HEK293T (cell line): ENCODE measurements at regions not wholly inside any gene's neighbourhood (a gene's known extent, or its start where the extent isn't known, plus 50 kb on each side); places are given as distances from the start of the nearest gene placed in this dataset.
"Not testable (repeated sequence)": the region's sequence is repeated elsewhere in the genome, so short reads cannot be mapped to it uniquely, and the experiment has no call there.

Source experiments
- CTCF ChIA-PET: fragments of 350-600 bp; formaldehyde crosslinking; extraction: SDS; loops from one replicate; lab custom pipeline; 2021; ENCODE audit warnings: antibody characterized with exemption, inconsistent platforms; lab: Yijun Ruan, JAX
- POLR2A ChIA-PET: fragments of 350-600 bp; formaldehyde crosslinking; extraction: SDS; loops from one replicate; lab custom pipeline; 2020; ENCODE audit warnings: antibody characterized with exemption, inconsistent platforms; lab: Yijun Ruan, JAX
- DNase-seq: peaks from one replicate; pipeline ENCODE4 v3.0.0; 2012; ENCODE audit warnings: mixed read lengths; ENCODE audit errors: extremely low spot score
- ARNT ChIP-seq: fragments of 450-650 bp; IDR thresholded peaks from 2 replicates; pipeline ENCODE4 v1.6.1; 2017; ENCODE audit warnings: mild to moderate bottlenecking
- BHLHE40 ChIP-seq: fragments of 450-650 bp; IDR thresholded peaks from 2 replicates; pipeline ENCODE4 v1.6.1; 2016; ENCODE audit warnings: mild to moderate bottlenecking, moderate library complexity, borderline replicate concordance
- CTBP1 ChIP-seq: fragments of 450-650 bp; IDR thresholded peaks from 2 replicates; pipeline ENCODE4 v1.6.1; 2016; ENCODE audit warnings: borderline replicate concordance
- ELF4 ChIP-seq: fragments of 450-650 bp; IDR thresholded peaks from 2 replicates; pipeline ENCODE4 v1.6.1; 2017; ENCODE audit warnings: antibody characterized with exemption
- FOXA1 ChIP-seq: fragments of 450-650 bp; IDR thresholded peaks from 2 replicates; pipeline ENCODE4 v1.6.1; 2016; ENCODE audit warnings: mild to moderate bottlenecking
- FOXK2 ChIP-seq: fragments of 450-650 bp; IDR thresholded peaks from 2 replicates; pipeline ENCODE4 v1.6.1; 2016; ENCODE audit warnings: mild to moderate bottlenecking
- FOXM1 ChIP-seq: fragments of 450-650 bp; IDR thresholded peaks from 2 replicates; pipeline ENCODE4 v1.6.1; 2017; ENCODE audit warnings: mild to moderate bottlenecking, borderline replicate concordance
- HDGF ChIP-seq: fragments of 450-650 bp; IDR thresholded peaks from 2 replicates; pipeline ENCODE4 v1.6.1; 2017; ENCODE audit warnings: antibody characterized with exemption, borderline replicate concordance
- L3MBTL2 ChIP-seq: fragments of 450-650 bp; conservative IDR thresholded peaks from 2 replicates; pipeline ENCODE4 v1.6.1; 2016; ENCODE audit warnings: mild to moderate bottlenecking
- LEF1 ChIP-seq: fragments of 450-650 bp; IDR thresholded peaks from 2 replicates; pipeline ENCODE4 v1.6.1; 2017; ENCODE audit warnings: mild to moderate bottlenecking, borderline replicate concordance
- NFRKB ChIP-seq: fragments of 450-650 bp; IDR thresholded peaks from 2 replicates; pipeline ENCODE4 v1.6.1; 2016; ENCODE audit warnings: mild to moderate bottlenecking, moderate library complexity
- SP1 ChIP-seq: fragments of 450-650 bp; IDR thresholded peaks from 2 replicates; pipeline ENCODE4 v1.6.1; 2017
- SUZ12 ChIP-seq: fragments of 450-650 bp; IDR thresholded peaks from 2 replicates; pipeline ENCODE4 v1.6.1; 2016; ENCODE audit warnings: mild to moderate bottlenecking
- TARDBP ChIP-seq: fragments of 450-650 bp; IDR thresholded peaks from 2 replicates; pipeline ENCODE4 v1.6.1; 2016
- ZNF384 ChIP-seq: fragments of 450-650 bp; IDR thresholded peaks from 2 replicates; pipeline ENCODE4 v1.6.1; 2016
- TF ChIP-seq, protein P1 (sequence below): fragments of 450-650 bp; IDR thresholded peaks from 2 replicates; pipeline ENCODE4 v1.6.1; 2016

DNA sequence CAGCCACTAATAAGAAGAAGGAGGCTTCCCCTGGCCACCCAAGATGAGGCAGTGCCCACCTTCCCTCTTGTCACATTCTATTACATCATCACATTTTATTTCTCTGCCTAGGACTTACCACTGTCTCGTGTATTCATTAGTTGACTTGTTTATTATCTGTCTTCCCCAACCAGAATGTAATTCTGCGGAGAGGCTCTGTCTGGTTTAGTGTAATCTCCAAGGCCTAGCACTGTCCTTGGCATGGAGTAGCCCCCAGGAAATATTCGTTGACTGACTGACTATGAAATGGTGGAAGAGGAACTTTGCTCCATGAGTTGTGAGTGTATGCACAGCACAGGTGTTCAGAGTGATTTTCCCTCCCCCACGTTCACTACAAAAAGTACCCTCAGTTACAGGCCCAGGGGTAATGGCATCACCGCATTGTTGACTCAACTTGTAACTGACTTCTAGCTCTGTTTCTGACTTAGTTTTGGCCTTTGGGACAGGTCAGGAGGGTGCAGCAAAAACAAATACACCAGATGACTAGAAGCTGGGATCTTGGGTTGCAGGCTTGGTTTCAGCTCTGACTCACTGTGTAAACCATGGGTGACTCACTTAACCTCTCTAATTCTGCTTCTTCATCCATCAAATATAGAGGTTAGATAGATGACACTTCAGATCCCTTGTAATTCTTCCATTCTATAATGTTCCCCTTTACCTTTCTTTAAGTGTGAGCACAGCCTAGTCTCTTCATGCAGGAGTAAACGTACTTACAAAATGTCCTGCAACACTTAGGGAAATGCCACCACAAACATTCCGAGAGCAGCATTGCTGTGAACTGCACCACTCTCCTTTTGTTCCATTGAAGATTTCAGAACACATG lies 229.7 kb downstream of the KCNRG start:
- POLR2A ChIA-PET, result interaction anchor here (1.1 to 1.3 kb wide), 2 partner anchors 119 to 121 kb away, joined by 3 to 5 read pairs; no protein-coding TSS in a partner anchor
- TF ChIP-seq TARDBP (no peak), BHLHE40 (no peak), FOXM1 (no peak), NFRKB (no peak), SP1 (no peak), FOXK2 (no peak), FOXA1 (no peak), ARNT (no peak), HDGF (no peak), CTBP1 (no peak), SUZ12 (no peak), ELF4 (no peak), LEF1 (no peak), L3MBTL2 (no peak)
- TF ChIP-seq, protein P1, sequence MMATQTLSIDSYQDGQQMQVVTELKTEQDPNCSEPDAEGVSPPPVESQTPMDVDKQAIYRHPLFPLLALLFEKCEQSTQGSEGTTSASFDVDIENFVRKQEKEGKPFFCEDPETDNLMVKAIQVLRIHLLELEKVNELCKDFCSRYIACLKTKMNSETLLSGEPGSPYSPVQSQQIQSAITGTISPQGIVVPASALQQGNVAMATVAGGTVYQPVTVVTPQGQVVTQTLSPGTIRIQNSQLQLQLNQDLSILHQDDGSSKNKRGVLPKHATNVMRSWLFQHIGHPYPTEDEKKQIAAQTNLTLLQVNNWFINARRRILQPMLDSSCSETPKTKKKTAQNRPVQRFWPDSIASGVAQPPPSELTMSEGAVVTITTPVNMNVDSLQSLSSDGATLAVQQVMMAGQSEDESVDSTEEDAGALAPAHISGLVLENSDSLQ, result no peak; the same call in 1 of the 2 replicates
- CTCF ChIA-PET, result interaction anchor here (1.5 kb wide), 1 partner anchor 9 kb away, joined by 5 read pairs; no protein-coding TSS in a partner anchor
- no peak for DNase-seq

DNA sequence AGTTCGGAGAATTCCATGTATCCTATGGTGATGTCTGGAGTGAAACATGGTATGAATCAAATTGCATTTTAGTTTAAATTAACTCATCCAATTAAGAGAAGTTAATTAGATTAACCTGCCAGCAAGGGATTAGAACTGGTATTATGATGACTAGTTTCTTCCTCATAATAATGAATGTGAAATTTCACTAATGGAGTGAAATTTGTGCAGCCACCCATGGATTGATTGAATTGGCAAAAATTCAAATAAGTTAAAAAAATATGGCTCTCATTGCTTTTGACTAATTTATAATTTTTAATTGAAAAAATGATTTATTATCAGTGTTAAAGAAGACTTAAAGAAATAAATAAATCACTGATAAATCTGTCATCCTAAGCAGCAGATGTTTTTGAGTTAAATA lies 232.0 kb downstream of the KCNRG start:
- ChIA-PET CTCF (no interaction called here), POLR2A (no interaction called here)
- no peak for DNase-seq
- no peak for TF ChIP-seq L3MBTL2
- no peak for TF ChIP-seq SP1
- no peak for TF ChIP-seq ZNF384
- no peak for TF ChIP-seq BHLHE40
- TF ChIP-seq LEF1, result no peak
- no peak for TF ChIP-seq ELF4
- no peak for TF ChIP-seq HDGF
- TF ChIP-seq FOXM1, result no peak
- no peak for TF ChIP-seq FOXA1
- no peak for TF ChIP-seq NFRKB
- no peak for TF ChIP-seq SUZ12
- no peak for TF ChIP-seq FOXK2
- TF ChIP-seq ARNT, result no peak
- TF ChIP-seq, protein P1, result no peak
- TF ChIP-seq CTBP1, result no peak
- no peak for TF ChIP-seq TARDBP

DNA sequence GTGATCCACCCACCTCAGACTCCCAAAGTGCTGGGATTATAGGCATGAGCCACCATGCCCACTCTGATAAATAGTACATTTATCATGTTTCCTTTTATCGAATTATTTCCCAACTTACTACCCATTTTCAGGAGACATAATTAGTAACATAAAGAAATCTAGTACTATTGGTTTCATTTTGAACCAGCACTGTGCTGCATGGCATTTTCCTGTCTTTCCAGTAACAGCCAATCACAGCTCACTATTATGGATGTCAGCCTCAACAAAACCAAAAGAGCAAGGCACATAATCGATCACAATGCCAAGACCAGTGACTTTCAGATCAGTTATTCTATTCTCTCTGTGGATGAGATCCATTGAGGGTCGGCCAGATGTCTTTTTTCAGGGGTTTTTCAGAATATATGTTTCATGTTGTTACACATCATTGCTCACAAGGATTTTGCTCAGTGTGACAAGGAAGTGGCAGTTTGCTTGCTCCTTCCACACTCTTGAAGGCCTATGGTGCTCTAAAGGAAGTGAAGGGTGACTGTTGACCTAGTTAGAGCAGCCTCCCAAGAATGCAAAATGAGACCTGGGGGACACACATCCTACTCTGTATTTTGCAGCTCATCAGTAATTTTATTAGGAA lies 233.4 kb downstream of the KCNRG start:
- POLR2A ChIA-PET, result no interaction called here
- CTCF ChIA-PET, result no interaction called here

DNA sequence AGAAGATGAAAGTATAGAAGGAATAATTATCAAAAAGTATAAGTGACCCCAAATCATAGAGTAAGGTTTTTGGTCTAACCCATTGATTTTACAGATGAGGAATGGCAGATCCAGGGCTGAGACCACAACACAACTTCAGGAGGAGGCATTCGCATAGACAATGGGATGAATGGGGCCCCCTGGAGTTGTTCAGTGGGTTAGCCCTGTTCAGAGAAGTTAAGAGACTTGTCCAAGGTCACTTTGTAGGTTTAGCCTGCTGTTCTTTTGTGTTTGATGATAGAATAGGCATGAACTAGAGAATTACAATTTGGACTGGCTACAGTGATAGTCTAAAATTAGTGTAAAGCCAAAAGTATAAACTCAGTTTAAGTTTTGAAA lies 233.9 kb downstream of the KCNRG start:
- POLR2A ChIA-PET, result no interaction called here
- CTCF ChIA-PET, result no interaction called here
- TF ChIP-seq L3MBTL2, result no peak
- TF ChIP-seq LEF1, result no peak
- no peak for TF ChIP-seq TARDBP
- TF ChIP-seq HDGF, result no peak
- TF ChIP-seq ARNT, result no peak
- TF ChIP-seq FOXK2, result no peak
- no peak for TF ChIP-seq FOXA1
- no peak for TF ChIP-seq SUZ12
- no peak for TF ChIP-seq FOXM1
- no peak for TF ChIP-seq ELF4
- no peak for TF ChIP-seq ZNF384
- TF ChIP-seq, protein P1, result no peak
- no peak for TF ChIP-seq CTBP1
- no peak for TF ChIP-seq SP1
- TF ChIP-seq BHLHE40, result no peak
- no peak for TF ChIP-seq NFRKB
- no peak for DNase-seq

More for the DNA sequence above, 233.4 kb downstream of the KCNRG start:
- TF ChIP-seq ARNT, result no peak
- TF ChIP-seq NFRKB, result no peak
- TF ChIP-seq FOXA1, result no peak
- no peak for DNase-seq

DNA sequence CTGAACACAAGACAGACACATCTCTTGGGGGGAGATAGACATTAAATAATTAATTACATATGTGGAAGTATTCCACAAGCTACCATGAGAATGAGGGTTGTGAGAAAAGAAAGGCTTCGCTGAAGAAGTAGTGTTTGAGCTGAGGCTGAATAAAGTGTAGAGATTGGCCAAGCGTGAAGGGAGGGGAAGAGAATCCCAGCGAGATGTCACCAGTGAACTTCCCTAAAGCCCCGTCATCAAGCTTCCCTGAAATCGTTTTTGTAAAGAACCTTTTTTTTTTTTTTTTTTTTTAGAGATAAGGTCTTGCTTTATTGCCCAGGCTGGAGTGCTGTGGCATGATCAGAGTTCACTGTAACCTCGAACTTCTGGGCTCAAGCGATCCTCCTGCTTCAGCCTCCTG lies 235.2 kb downstream of the KCNRG start:
- DNase-seq, result no peak
- TF ChIP-seq TARDBP (no peak), HDGF (no peak), LEF1 (no peak)
- POLR2A ChIA-PET, result no interaction called here
- CTCF ChIA-PET, result no interaction called here

DNA sequence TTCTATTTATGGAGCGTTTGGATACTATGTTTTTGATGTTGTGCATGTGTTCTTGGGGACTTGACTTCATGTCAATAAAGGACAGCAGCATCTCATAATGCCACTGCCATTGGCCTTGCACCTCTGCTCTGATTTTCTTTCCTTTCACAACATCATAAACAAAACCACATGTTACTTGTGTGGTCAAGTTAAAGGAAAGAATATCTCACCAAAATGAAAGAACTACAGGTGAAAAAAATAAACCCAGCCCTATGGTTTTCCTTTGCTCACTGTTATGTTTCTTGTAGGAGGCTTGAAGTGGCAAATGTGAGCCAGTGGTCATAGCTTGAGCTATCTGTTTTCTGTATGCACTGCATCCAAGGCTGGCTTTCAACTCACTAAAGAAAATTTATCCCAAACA lies 240.4 kb downstream of the KCNRG start:
- ChIA-PET POLR2A (no interaction called here), CTCF (no interaction called here)
- TF ChIP-seq FOXA1, result no peak
- TF ChIP-seq, protein P1, result no peak
- TF ChIP-seq ZNF384, result no peak
- no peak for TF ChIP-seq FOXM1
- TF ChIP-seq ELF4, result no peak
- TF ChIP-seq CTBP1, result no peak
- TF ChIP-seq SP1, result no peak
- TF ChIP-seq FOXK2, result no peak
- TF ChIP-seq BHLHE40, result no peak
- no peak for TF ChIP-seq LEF1
- TF ChIP-seq HDGF, result no peak
- no peak for TF ChIP-seq NFRKB
- TF ChIP-seq L3MBTL2, result no peak
- TF ChIP-seq TARDBP, result no peak
- no peak for TF ChIP-seq SUZ12
- no peak for TF ChIP-seq ARNT
- no peak for DNase-seq

DNA sequence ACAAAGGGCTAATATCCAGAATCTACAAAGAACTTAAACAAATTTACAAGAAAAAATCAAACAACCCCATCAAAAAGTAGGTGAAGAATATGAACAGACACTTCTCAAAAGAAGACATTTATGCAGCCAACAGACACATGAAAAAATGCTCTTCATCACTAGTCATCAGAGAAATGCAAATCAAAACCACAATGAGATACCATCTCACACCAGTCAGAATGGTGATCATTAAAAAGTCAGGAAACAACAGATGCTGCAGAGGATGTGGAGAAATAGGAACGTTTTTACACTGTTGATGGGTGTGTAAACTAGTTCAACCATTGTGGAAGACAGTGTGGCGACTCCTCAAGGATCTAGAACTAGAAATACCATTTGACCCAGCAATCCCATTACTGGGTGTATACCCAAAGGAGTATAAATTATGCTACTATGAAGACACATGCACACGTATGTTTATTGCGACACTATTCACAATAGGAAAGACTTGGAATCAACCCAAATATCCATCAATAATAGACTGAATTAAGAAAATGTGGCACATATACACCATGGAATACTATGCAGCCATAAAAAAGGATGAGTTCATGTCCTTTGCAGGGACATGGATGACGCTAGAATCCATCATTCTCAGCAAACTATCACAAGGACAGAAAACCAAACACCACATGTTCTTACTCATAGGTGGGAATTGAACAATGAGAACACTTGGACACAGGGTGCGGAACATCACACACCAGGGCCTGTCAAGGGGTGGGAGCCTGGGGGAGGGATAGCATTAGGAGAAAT lies 241.5 kb downstream of the KCNRG start:
- CTCF ChIA-PET, DNase-seq, POLR2A ChIA-PET: not testable (repeated sequence)
